Hepatocyte (in vitro differentiated cells): ENCODE measurements at regions not wholly inside any gene's neighbourhood (a gene's known extent, or its start where the extent isn't known, plus 50 kb on each side); places are given as distances from the start of the nearest gene placed in this dataset.

Experiments
- CTCF ChIP-seq: fragments of 200-600 bp; sonication (generic); IDR thresholded peaks from 2 replicates; pipeline ENCODE4 v1.5.1; 2016; ENCODE audit warnings: antibody characterized with exemption, mild to moderate bottlenecking; ENCODE audit not compliant: poor library complexity
- EZH2 ChIP-seq: fragments of 200-600 bp; sonication (generic); IDR thresholded peaks from 2 replicates; pipeline ENCODE4 v1.6.1; 2016; ENCODE audit warnings: antibody characterized with exemption, mild to moderate bottlenecking, borderline replicate concordance
- EZH2phosphoT487 ChIP-seq: fragments of 200-600 bp; sonication (generic); IDR thresholded peaks from one replicate; pipeline ENCODE4 v1.6.1; 2018; ENCODE audit warnings: antibody characterized with exemption, mild to moderate bottlenecking, low read depth, moderate library complexity; ENCODE audit not compliant: unreplicated experiment, severe bottlenecking

- TF ChIP-seq EZH2 (no peak), CTCF (no peak), EZH2phosphoT487 (no peak)
Observed at GRCh38 chr6:33860006-33860405, 56.2 kb upstream of the MLN start.
